K562 (cell line): ENCODE measurements at regions not wholly inside any gene's neighbourhood (a gene's known extent, or its start where the extent isn't known, plus 50 kb on each side); places are given as distances from the start of the nearest gene placed in this dataset.

Experiments used
- CBFA2T2 ChIP-seq: fragments of 450-650 bp; conservative IDR thresholded peaks from 2 replicates; pipeline ENCODE4 v1.6.1; 2017; ENCODE audit warnings: mild to moderate bottlenecking
- GATA2 ChIP-seq: sonication (generic); formaldehyde crosslinking; IDR thresholded peaks from 2 replicates; pipeline ENCODE4 v1.4.0; 2020; ENCODE audit warnings: mild to moderate bottlenecking, missing genetic modification reagents
- JUN ChIP-seq, 2 experiments: sonication (generic) in 1 of 2; formaldehyde crosslinking in 1 of 2; IDR thresholded peaks; 2 replicates each; pipeline versions ENCODE4 v1.6.1 to v1.8.0; 2012 to 2022; ENCODE audit warnings: borderline replicate concordance in 2 of 2, mild to moderate bottlenecking in 2 of 2, improper control_type of control experiment in 1 of 2, low read depth in 1 of 2, low read length in 1 of 2, missing genetic modification reagents in 1 of 2
- ZNF121 ChIP-seq: sonication (generic); formaldehyde crosslinking; conservative IDR thresholded peaks from 2 replicates; pipeline ENCODE4 v1.8.0; 2022; ENCODE audit warnings: missing genetic modification reagents
- ZNF217 ChIP-seq: sonication (generic); formaldehyde crosslinking; IDR thresholded peaks from 2 replicates; pipeline ENCODE4 v1.8.0; 2022; ENCODE audit warnings: mild to moderate bottlenecking, missing genetic modification reagents
- TF ChIP-seq, protein P1 (sequence below): fragments of 450-650 bp; formaldehyde crosslinking; IDR thresholded peaks from 2 replicates; pipeline ENCODE4 v1.4.0; 2022; ENCODE audit warnings: missing genetic modification characterization
- TF ChIP-seq, protein P2 (sequence below), 2 experiments: fragments of 450-650 bp; IDR thresholded peaks; 2 replicates each; pipeline ENCODE4 v1.6.1; 2016
- TF ChIP-seq, protein P3 (sequence below), 3 experiments: IDR thresholded peaks in 2 of 3; conservative IDR thresholded peaks in 1 of 3; 2 replicates each; pipeline ENCODE4 v1.5.1; 2011 to 2012; ENCODE audit warnings: low read length in 3 of 3, mild to moderate bottlenecking in 3 of 3, control low read depth in 2 of 3, improper control_type of control experiment in 1 of 3, inconsistent platforms in 1 of 3, low read depth in 1 of 3, mixed read lengths in 1 of 3, moderate library complexity in 1 of 3; ENCODE audit not compliant: insufficient read depth in 2 of 3
- TF ChIP-seq, protein P4 (sequence below): sonication (generic); formaldehyde crosslinking; IDR thresholded peaks from 2 replicates; pipeline ENCODE4 v1.8.0; 2022; ENCODE audit warnings: mild to moderate bottlenecking, missing genetic modification reagents

DNA sequence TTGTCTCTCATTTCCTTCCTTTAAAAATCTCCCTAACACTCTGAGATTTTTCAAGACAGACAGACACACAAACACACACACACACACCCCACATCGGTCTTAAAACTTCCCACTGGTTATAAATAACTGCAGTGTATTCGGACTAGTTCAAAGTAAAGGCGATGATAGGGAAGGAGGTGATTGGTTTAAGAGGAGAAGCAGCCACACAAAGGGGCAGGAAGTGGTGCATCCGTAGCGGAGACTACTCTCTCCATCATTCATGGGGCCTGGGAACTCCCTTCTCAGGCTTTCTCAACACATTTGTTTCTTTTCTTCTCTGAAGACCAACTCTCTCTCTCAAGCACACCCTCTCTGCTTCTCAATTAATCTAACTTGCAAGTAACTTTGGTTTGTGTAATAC is 149.1 kb upstream of the DPP10 start:
- TF ChIP-seq, protein P1, sequence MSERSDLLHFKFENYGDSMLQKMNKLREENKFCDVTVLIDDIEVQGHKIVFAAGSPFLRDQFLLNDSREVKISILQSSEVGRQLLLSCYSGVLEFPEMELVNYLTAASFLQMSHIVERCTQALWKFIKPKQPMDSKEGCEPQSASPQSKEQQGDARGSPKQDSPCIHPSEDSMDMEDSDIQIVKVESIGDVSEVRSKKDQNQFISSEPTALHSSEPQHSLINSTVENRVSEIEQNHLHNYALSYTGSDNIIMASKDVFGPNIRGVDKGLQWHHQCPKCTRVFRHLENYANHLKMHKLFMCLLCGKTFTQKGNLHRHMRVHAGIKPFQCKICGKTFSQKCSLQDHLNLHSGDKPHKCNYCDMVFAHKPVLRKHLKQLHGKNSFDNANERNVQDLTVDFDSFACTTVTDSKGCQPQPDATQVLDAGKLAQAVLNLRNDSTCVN, result no peak
- TF ChIP-seq, protein P2, sequence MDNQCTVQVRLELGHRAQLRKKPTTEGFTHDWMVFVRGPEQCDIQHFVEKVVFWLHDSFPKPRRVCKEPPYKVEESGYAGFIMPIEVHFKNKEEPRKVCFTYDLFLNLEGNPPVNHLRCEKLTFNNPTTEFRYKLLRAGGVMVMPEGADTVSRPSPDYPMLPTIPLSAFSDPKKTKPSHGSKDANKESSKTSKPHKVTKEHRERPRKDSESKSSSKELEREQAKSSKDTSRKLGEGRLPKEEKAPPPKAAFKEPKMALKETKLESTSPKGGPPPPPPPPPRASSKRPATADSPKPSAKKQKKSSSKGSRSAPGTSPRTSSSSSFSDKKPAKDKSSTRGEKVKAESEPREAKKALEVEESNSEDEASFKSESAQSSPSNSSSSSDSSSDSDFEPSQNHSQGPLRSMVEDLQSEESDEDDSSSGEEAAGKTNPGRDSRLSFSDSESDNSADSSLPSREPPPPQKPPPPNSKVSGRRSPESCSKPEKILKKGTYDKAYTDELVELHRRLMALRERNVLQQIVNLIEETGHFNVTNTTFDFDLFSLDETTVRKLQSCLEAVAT (IDR thresholded peaks at IDR 0.05), result no peak
- TF ChIP-seq, protein P3, sequence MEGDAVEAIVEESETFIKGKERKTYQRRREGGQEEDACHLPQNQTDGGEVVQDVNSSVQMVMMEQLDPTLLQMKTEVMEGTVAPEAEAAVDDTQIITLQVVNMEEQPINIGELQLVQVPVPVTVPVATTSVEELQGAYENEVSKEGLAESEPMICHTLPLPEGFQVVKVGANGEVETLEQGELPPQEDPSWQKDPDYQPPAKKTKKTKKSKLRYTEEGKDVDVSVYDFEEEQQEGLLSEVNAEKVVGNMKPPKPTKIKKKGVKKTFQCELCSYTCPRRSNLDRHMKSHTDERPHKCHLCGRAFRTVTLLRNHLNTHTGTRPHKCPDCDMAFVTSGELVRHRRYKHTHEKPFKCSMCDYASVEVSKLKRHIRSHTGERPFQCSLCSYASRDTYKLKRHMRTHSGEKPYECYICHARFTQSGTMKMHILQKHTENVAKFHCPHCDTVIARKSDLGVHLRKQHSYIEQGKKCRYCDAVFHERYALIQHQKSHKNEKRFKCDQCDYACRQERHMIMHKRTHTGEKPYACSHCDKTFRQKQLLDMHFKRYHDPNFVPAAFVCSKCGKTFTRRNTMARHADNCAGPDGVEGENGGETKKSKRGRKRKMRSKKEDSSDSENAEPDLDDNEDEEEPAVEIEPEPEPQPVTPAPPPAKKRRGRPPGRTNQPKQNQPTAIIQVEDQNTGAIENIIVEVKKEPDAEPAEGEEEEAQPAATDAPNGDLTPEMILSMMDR (IDR thresholded peaks at IDR 0.05 in 2 of 3, conservative IDR thresholded peaks at IDR 0.05 in 1 of 3; ENCODE audit: insufficient read depth in 2 of 3, low read depth in 1 of 3, low read length in 3 of 3), result no peak
- TF ChIP-seq JUN (IDR thresholded peaks at IDR 0.05; ENCODE audit: borderline replicate concordance, low read depth, low read length) (no peak), JUN (CRISPR knock-in tag; IDR thresholded peaks at IDR 0.05; ENCODE audit: borderline replicate concordance) (no peak), ZNF121 (no peak), GATA2 (no peak), ZNF217 (CRISPR knock-in tag) (no peak), CBFA2T2 (no peak)
- TF ChIP-seq, protein P4, sequence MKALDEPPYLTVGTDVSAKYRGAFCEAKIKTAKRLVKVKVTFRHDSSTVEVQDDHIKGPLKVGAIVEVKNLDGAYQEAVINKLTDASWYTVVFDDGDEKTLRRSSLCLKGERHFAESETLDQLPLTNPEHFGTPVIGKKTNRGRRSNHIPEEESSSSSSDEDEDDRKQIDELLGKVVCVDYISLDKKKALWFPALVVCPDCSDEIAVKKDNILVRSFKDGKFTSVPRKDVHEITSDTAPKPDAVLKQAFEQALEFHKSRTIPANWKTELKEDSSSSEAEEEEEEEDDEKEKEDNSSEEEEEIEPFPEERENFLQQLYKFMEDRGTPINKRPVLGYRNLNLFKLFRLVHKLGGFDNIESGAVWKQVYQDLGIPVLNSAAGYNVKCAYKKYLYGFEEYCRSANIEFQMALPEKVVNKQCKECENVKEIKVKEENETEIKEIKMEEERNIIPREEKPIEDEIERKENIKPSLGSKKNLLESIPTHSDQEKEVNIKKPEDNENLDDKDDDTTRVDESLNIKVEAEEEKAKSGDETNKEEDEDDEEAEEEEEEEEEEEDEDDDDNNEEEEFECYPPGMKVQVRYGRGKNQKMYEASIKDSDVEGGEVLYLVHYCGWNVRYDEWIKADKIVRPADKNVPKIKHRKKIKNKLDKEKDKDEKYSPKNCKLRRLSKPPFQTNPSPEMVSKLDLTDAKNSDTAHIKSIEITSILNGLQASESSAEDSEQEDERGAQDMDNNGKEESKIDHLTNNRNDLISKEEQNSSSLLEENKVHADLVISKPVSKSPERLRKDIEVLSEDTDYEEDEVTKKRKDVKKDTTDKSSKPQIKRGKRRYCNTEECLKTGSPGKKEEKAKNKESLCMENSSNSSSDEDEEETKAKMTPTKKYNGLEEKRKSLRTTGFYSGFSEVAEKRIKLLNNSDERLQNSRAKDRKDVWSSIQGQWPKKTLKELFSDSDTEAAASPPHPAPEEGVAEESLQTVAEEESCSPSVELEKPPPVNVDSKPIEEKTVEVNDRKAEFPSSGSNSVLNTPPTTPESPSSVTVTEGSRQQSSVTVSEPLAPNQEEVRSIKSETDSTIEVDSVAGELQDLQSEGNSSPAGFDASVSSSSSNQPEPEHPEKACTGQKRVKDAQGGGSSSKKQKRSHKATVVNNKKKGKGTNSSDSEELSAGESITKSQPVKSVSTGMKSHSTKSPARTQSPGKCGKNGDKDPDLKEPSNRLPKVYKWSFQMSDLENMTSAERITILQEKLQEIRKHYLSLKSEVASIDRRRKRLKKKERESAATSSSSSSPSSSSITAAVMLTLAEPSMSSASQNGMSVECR (CRISPR knock-in tag), result no peak
